ENCODE measurements at regions not wholly inside any gene's neighbourhood (a gene's known extent, or its start where the extent isn't known, plus 50 kb on each side); places are given as distances from the start of the nearest gene placed in this dataset.

DNA sequence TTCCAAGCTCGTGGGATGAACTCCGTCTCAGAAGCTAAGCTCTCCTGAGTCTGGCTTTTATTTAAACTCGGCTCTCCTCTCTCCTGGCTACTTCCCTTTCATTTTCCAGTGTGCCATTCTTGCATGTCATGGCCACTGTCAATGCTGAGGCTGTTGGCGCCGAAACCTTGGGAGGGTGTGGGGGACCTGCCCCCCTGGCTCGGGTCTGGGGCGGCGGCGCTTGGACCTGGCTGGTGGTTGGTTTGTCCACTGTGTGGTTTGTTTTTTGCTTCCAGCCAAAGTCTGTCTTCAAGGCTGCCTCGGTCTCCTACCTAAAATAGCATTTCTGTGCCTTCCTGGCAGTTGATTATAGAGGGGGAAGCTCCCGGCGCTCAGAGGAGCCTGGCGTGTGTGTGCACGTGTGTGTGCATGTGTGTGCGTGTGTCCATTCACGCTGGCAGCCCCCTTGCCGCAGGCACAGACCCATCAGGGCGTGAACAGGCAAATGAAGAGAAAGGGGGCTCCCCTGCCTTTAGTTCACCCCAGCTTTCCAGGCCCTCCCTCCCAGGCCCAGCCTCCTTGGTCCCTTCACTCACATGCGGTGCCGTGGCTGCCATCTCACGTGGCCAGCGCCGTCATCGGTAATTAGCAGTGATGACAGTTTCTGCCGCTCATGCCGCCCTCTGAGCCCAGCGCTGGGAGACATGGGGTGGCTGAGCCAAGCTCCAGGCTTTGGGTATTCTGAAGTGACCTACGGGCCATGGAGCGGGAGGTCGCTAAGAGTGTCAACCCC lies 179.9 kb downstream of the SEC14L1 start:
- H3K9me3 Mint-ChIP-seq: no peaks in the 10 kb centered on the region
- H3K27me3 Mint-ChIP-seq: no peaks in the 10 kb centered on the region
- peak overlapping the region; percentile 73 for H3K4me3 Mint-ChIP-seq
- no peaks in the 10 kb centered on the region for H3K36me3 Mint-ChIP-seq
- no peak overlapping the region for H3K27ac Mint-ChIP-seq
- H3K4me1 Mint-ChIP-seq (ENCODE audit: unreplicated experiment): peaks cover 57% of the 10 kb centered on the region
- no peak for TF ChIP-seq CTCF (conservative IDR thresholded peaks at IDR 0.05)
- DNase-seq (ENCODE audit: extremely low spot score, unreplicated experiment): no peak

GRCh38 chr17:77321649-77322513 lies 181.1 kb downstream of the SEC14L1 start:
- no peaks in the 10 kb centered on the region for H3K36me3 Mint-ChIP-seq
- H3K4me1 Mint-ChIP-seq (ENCODE audit: unreplicated experiment): peaks cover 60% of the 10 kb centered on the region
- no peak for DNase-seq (ENCODE audit: extremely low spot score, unreplicated experiment)
- no peaks in the 10 kb centered on the region for H3K9me3 Mint-ChIP-seq
- H3K27me3 Mint-ChIP-seq: no peaks in the 10 kb centered on the region
- no peak for TF ChIP-seq CTCF (conservative IDR thresholded peaks at IDR 0.05)
- peak overlapping the region; percentile 84 for H3K27ac Mint-ChIP-seq
- H3K4me3 Mint-ChIP-seq: peak overlapping the region; percentile 51

DNA sequence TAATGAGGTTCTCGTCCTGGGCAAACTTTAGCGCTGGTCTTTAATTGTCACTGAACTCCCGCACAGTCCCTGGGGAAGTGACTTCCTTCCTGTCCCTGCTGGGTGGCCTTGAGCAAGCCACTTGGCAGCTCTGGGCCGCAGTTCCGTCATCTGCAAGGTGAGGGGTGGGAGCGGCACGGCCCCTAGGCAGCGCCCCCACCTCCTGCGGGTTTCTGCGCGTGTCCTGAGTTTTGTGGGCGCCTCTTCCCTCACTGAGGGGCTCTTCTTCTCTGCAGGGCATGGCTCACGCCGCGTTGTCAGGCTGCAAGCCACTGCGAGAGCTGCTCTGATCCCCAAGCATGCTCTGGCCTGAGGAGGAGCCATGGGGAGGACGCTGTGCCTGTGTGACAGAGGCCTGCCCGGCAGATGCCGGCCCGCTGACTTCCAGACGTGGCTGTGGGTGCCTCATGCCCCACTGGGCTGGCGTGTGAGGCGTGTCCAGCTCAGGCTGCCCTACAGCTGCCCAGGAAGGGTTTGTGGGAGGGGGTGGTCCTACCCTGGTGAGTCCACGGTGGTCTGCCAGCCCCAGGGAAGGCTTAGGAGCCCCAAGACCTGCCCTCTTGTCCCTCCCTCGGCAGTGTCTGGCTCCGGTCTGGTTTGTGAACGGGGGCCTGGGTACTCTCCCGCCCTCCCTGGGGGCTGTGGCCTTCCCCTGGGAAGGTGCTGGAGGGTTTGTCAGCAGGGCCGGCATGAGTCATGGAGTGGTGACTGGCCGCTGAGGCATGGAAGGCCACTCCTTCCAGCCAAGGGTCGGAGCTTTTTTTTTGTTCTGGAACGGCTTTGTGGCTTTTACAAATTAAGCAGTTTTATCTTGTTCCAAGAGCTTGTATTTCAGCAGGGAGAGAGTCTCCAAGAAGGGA lies 182.0 kb downstream of the SEC14L1 start:
- Mint-ChIP-seq H3K4me1 (ENCODE audit: unreplicated experiment) (peaks cover 60% of the 10 kb centered on the region), H3K9me3 (no peaks in the 10 kb centered on the region), H3K27me3 (no peaks in the 10 kb centered on the region), H3K36me3 (no peaks in the 10 kb centered on the region), H3K27ac (peak overlapping the region; percentile 84), H3K4me3 (peak overlapping the region; percentile 51)
- TF ChIP-seq CTCF (conservative IDR thresholded peaks at IDR 0.05): no peak
- DNase-seq (ENCODE audit: extremely low spot score, unreplicated experiment): no peak

DNA sequence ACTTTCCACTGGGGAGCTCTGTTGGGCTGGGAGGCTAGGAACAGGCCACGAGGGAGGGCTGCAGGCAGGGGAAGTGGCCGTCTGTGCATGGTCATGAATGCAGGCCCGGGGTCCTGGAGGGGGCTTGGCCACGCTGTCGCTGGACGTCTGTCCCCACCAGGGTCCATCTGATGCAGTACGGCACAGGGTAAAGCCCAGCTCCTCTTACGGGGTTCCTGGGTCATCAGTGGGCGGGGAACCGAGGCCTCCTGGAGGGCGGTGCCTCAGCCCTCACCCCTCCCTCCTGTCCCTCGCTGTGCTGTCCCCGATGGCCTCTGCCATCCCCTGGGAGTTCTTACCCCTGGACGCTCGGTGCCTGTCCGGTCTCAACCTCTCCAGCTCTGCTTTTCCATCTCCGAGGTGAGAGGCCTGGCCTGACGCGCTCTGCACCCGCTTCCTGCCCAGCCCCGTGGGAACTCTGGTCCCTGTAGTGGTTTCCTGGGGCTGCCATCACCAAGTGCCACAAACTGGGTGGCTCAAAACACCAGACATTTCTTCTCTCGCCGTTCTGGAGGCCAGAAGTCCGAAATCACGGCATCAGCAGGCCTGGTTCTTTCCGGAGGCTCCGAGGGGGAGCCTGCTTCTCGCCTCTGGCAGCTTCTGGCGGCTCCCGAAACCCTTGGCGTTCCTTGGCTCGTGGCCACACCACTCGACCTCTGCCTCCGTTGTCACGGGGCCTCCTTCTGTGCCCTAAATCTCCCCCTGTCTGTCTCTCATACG lies 182.8 kb downstream of the SEC14L1 start:
- no peaks in the 10 kb centered on the region for H3K36me3 Mint-ChIP-seq
- peak overlapping the region; percentile 45 for H3K4me3 Mint-ChIP-seq
- peaks cover 54% of the 10 kb centered on the region for H3K4me1 Mint-ChIP-seq (ENCODE audit: unreplicated experiment)
- peak; percentile 68 for DNase-seq (ENCODE audit: extremely low spot score, unreplicated experiment)
- no peaks in the 10 kb centered on the region for H3K27me3 Mint-ChIP-seq
- H3K9me3 Mint-ChIP-seq: no peaks in the 10 kb centered on the region
- no peak for TF ChIP-seq CTCF (conservative IDR thresholded peaks at IDR 0.05)
- H3K27ac Mint-ChIP-seq: peak overlapping the region; percentile 84

GRCh38 chr17:77324227-77324626 lies 183.5 kb downstream of the SEC14L1 start:
- Mint-ChIP-seq H3K27ac (peak overlapping the region; percentile 34), H3K4me3 (peak overlapping the region; percentile 13), H3K36me3 (no peaks in the 10 kb centered on the region), H3K27me3 (no peaks in the 10 kb centered on the region), H3K9me3 (no peaks in the 10 kb centered on the region), H3K4me1 (ENCODE audit: unreplicated experiment) (peaks cover 51% of the 10 kb centered on the region)
- peak; percentile 56 for DNase-seq (ENCODE audit: extremely low spot score, unreplicated experiment)
- no peak for TF ChIP-seq CTCF (conservative IDR thresholded peaks at IDR 0.05)
